ENCODE measurements at regions not wholly inside any gene's neighbourhood (a gene's known extent, or its start where the extent isn't known, plus 50 kb on each side); places are given as distances from the start of the nearest gene placed in this dataset.

- no peak for DNase-seq
Observed at GRCh38 chr4:177574446-177574845, 132.2 kb upstream of the AGA start.

DNA sequence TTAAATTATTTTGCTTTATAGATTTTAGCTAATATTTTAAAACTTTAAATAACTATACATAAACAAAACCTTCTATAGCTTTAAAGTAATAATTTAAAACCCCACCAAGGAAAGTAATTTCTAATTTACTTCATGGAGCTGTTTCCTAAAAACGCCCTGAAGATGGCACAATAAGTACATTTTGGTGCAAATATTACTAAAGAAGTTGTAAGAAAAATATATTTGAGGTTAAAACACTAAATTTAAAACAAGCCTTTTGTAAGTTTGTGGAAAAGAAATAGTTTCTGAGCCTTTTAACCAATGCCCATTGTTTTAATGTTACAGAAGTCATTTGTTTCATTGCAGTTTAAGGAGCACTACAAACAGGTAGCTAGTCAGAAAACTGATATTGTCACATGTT, 137.4 kb upstream of the AGA start:
- no peak for DNase-seq

DNA sequence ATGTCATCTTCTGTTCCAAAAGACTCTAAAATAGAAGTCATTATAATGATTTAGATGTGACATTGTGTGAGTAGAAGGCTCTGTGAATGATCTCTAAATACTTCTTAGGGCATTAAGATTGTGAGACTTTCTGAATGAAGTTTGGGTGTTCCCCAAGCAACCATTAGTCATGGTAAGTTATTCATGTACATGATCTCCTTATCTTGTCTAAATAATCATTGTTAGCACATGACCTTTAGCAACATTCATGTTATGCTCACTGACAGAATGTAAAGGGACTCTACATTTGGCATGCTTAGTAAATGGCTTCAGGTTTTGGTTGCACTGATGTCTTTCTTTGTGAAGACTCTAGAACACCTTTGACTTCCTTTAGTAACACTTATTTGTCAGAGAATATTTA, 140.8 kb upstream of the AGA start:
- DNase-seq, result no peak

- DNase-seq, result no peak
Observed at GRCh38 chr4:177587989-177588388, 145.8 kb upstream of the AGA start.

DNA sequence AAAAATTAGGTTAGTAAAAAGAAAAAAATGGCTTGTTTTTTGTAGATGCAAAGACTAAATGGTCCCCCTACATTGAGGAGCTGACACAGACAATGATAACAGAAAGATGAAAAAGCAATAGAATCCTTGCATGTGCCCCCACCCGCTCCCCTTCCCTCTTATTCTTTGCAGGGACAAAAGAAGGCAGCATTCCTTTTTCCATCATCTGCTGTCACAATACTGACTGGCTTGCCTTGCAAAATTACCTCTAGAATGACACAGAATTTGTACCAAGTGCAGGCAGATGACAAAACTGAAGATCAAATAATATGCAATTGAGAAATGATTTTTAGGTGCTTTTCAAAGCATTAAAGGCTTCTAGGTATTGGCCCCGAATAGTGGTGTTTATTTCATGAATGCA, 153.1 kb upstream of the AGA start:
- no peak for DNase-seq

DNA sequence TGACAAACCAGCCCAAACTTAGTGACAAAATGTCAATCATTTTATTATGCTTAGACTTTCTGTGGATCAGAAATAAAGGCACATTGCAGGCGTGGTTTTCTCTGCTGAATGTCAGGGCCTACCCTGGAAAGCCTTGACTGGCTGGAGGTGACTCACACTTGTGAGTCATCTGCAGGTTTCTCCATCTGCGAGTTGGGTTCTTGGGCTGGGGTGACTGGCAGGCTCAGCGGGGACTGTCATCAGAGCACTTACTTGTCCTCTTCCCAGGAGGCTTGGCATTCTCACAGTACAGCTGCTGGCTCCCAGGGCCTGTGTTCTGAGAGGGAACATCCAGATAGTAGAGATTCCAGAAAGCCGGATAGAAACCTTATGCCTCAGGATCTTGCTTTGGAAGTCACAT, 153.8 kb upstream of the AGA start:
- DNase-seq, result no peak

DNA sequence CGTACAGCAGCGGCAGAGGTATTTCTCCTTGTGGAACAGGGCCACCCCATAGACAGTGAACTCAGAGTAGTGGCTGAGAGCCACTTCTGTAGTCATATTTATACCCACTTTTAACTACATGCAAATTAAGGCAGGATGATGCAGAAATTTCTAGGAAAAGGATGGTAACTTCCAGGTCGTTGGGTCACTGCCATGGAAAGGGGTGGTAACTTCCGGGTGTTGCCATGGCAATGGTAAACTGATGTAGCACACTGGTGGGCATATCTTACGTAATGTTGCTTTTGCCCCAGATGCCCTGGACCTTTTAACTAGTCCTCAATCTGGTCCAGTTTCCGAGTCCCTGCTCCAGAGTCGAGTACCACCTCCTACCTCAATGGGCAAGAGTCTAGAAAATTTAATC, 154.8 kb upstream of the AGA start:
- no peak for DNase-seq

GRCh38 chr4:177605252-177605651, 163.0 kb upstream of the AGA start:
- no peak for DNase-seq

DNA sequence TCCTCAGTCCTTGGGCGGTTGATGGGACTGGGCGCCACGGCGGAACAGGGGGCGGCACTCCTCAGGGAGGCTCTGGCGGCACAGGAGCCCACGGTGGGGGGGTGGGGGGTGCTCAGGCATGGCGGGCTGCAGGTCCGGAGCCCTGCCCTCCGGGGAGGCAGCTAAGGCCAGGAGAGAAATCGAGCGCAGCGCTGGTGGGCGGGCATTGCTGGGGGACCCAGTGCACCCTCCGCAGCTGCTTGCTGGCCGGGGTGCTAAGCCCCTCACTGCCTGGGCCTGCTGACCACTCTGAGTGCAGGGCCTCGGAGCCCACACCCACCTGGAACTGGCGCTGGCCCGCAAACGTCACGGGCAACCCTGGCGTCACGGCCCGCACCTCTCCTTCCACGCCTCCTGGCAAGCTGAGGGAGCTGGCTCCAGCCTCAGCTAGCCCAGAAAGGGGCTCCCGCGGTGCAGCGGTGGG, 164.9 kb upstream of the AGA start:
- DNase-seq, result no peak

DNA sequence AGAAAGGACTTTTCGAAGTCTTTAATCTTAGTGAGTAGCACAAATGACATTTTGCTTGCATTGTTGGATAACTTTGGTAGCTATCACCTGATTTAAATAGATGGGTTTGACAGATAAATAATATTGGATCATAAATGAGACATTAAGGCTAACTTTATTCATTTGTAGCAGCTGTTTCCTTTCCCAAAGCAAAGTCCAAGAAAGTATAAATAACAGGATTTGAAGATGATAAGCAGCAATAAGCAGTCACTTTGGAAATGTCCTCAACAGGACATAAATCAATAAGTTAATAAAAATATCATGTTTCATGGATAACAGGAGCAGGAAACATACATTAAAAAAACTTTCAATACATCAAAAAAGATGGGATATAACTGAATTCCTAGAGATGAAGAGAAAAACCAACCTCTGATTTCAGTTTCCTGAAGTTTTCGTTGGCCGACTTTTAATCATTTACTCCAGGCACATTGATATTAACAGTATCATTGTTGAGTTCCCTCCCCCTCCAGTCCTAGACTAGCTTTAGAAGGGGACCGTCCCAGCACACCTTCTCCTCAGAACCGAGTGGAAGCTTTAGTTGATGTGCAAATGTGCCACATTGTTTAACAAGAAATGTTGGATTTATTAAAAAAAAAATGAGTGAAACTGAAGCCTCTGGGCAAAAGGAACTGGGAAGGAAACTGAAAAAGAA, 169.9 kb upstream of the AGA start:
- no peak for DNase-seq

DNA sequence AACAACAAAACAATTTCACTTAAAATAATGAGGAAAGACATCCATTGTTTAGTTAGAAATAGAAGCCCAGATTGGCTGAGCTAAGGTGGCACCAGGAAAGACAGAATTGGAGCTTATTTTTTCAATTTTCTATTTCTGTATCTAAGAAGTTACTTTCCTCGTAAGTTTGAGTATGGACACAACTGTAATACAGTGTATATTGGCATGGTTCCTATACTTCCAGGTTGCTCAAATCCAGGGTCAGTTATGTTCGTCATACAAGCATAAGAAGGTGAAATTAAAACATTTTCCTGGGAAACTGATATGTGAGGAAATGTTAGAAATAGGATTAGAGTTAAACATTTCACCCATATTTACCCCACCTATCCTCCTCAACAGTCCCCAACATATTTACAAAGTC, 170.4 kb upstream of the AGA start:
- DNase-seq, result no peak

DNA sequence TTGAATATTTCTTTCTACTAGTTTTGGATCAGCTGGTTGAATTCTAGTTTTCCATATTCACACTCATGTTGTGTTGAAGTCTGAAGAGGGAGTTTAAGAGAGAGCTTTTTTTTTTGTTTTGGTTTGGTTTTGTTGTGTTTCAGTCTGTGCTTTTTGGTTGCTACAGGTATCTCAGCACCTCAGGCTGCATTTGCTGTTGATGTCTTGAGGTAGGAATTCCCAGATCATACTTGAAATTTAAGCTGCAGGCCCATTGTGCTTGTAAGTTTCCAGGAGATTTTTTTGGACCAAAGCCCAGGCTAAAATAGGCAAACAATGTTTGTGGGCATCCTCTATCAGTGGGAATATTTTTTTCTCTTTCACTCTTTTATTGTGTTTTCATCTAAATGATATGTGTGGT, 190.2 kb upstream of the AGA start:
- no peak for DNase-seq

- no peak for DNase-seq
Observed at GRCh38 chr4:177638871-177639270, 196.6 kb upstream of the AGA start.

DNA sequence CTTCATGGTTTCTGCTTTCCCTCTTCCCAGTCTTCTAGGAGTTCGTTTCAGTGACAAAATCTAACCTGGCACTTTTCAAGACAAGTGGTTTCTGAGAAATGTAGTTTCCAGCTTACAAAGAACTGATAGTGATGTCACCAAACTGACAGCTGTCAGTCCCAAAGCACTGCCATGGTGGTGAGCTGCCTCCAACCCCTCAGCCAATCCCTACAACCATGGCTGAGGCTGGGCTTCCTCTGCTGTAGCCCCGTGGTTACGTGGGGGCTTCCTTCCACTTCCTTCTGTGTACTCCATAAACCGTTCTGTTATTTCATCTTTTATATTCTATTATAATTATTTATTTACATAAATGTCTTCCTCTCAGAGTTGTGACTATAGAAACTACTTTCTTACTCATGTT, 198.6 kb upstream of the AGA start:
- no peak for DNase-seq

GRCh38 chr4:177660223-177660622, 218.0 kb upstream of the AGA start:
- no peak for DNase-seq

DNA sequence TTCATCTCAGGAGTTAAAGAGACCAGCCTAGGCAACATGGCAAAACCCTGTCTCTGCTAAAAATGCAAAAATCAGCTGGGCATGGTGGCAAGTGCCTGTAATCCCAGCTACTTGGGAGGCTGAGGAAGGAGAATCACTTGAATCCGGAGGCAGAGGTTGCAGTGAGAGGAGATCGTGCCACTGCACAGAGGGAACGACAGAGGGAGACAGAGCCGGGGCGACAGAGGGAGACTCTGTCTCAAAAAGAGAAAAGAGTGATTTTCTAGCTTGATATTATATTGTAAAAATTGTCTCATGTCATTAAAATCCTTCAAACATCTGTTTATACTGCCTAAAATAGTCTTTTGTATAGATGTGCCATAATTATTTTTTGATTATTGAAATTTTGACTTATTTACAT, 225.4 kb upstream of the AGA start:
- no peak for DNase-seq

GRCh38 chr4:177671387-177671786, 229.2 kb upstream of the AGA start:
- no peak for DNase-seq

- DNase-seq, result no peak
Observed at GRCh38 chr4:177671845-177672244, 229.6 kb upstream of the AGA start.

GRCh38 chr4:177673985-177674489, 231.8 kb upstream of the AGA start:
- no peak for DNase-seq

GRCh38 chr4:177680308-177680707, 238.1 kb upstream of the AGA start:
- DNase-seq, result no peak

DNA sequence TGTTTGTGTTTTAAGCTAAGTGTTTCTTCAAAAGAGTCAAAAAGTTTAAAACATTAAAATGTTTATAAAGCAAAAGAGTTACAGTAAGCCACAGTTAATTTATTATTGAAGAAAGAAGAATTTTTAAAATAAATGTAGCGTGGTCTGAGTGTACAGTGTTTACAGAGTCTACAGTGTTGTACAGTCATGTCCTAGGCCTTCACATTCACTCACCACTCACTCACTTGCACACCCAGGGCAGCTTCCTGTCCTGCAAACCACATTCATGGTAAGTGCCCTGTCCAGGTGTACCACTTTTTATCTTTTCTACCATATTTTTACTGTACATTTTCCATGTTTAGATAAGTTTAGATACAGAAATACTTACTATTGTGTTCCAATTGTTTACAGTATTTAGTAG, 239.7 kb upstream of the AGA start:
- no peak for DNase-seq

DNA sequence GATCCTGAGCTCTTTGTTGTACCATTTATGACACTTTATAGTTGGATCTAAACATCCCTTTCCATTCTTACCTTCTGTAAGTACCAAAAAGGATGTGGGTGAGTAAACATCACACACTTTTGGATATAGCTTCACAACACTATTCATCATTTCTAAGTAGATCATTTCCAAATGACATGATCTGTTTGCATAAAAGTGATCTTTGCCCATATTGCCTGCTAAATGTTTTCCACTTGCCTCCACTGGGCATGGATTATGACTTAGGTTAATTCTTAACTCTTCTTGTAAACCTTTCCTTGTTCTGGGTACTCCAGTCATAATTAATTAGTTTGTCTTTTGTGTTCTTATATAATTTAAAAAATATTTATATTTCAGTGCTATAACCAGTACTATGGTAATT, 244.9 kb upstream of the AGA start:
- DNase-seq, result no peak

DNA sequence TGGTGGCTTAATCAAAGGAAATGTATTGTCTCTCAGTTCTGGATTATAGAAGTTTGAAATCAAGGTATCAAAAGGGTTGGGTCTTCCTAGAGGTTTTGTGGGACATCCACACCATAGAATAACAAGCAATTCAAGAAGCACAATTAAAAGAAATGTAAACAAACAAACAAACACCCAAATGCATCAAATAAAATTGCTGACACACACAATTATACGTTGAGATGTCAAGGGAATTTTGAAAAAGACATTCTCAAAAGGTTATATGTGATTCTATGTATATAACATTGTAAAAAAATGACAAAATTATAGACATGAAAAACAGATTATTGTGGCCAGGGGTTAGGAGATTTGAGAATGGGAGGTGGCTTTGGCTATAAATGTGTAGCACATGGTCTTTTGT, 250.7 kb upstream of the AGA start:
- DNase-seq, result no peak

GRCh38 chr4:177696438-177696966, 254.3 kb upstream of the AGA start:
- no peak for DNase-seq
